H9 (cell line): ENCODE measurements at regions not wholly inside any gene's neighbourhood (a gene's known extent, or its start where the extent isn't known, plus 50 kb on each side); places are given as distances from the start of the nearest gene placed in this dataset.

Source experiments
- DNase-seq: peaks from one replicate; pipeline ENCODE4 v3.0.0-alpha.2; 2017
- H2AFZ ChIP-seq: one replicate; pipeline ENCODE4 v1.6.1; 2013; ENCODE audit warnings: mild to moderate bottlenecking, low read length, control low read depth, moderate library complexity
- H2AK5ac ChIP-seq: 2 replicates; pipeline ENCODE4 v1.6.1; 2013; ENCODE audit warnings: low read length, control low read depth, mixed read lengths; ENCODE audit not compliant: insufficient read length
- H2BK120ac ChIP-seq: one replicate; pipeline ENCODE4 v1.6.1; 2013; ENCODE audit warnings: low read depth, mild to moderate bottlenecking, low read length, control low read depth, inconsistent platforms; ENCODE audit not compliant: poor library complexity, severe bottlenecking
- H2BK12ac ChIP-seq: 2 replicates; pipeline ENCODE4 v1.6.1; 2013; ENCODE audit warnings: low read length, control low read depth, mixed read lengths, low read depth; ENCODE audit not compliant: insufficient read length
- H2BK15ac ChIP-seq: 2 replicates; pipeline ENCODE4 v1.6.1; 2013; ENCODE audit warnings: low read depth, low read length, control low read depth
- H2BK20ac ChIP-seq: one replicate; pipeline ENCODE4 v1.6.1; 2013; ENCODE audit warnings: low read depth, mild to moderate bottlenecking, low read length, control low read depth, inconsistent platforms; ENCODE audit not compliant: poor library complexity, severe bottlenecking
- H2BK5ac ChIP-seq: 2 replicates; pipeline ENCODE4 v1.6.1; 2013; ENCODE audit warnings: low read length, control low read depth, mixed read lengths; ENCODE audit not compliant: insufficient read length
- H3K14ac ChIP-seq: 2 replicates; pipeline ENCODE4 v1.6.1; 2013; ENCODE audit warnings: low read length, control low read depth; ENCODE audit not compliant: insufficient read depth
- H3K18ac ChIP-seq: 2 replicates; pipeline ENCODE4 v1.6.1; 2013; ENCODE audit warnings: low read depth, mild to moderate bottlenecking, mixed read lengths, low read length, control low read depth; ENCODE audit not compliant: insufficient read length
- H3K23ac ChIP-seq: 2 replicates; pipeline ENCODE4 v1.6.1; 2013; ENCODE audit warnings: low read length, control low read depth, mixed read lengths, low read depth; ENCODE audit not compliant: insufficient read length
- H3K23me2 ChIP-seq: 2 replicates; pipeline ENCODE4 v1.6.1; 2013; ENCODE audit warnings: low read depth, mild to moderate bottlenecking, mixed read lengths, low read length, control low read depth; ENCODE audit not compliant: insufficient read length, poor library complexity, severe bottlenecking
- H3K27ac ChIP-seq: 2 replicates; pipeline ENCODE4 v1.5.1; 2013; ENCODE audit warnings: low read length, control low read depth, mixed read lengths, low read depth; ENCODE audit not compliant: insufficient read length
- H3K27me3 ChIP-seq: 2 replicates; pipeline ENCODE4 v1.6.1; 2013; ENCODE audit warnings: low read length, control low read depth, inconsistent platforms; ENCODE audit not compliant: insufficient read depth
- H3K4ac ChIP-seq: 2 replicates; pipeline ENCODE4 v1.6.1; 2013; ENCODE audit warnings: low read depth, mild to moderate bottlenecking, control low read depth, inconsistent platforms, low read length, moderate library complexity
- H3K4me1 ChIP-seq: 2 replicates; pipeline ENCODE4 v1.6.1; 2013; ENCODE audit warnings: low read length, control low read depth, inconsistent platforms; ENCODE audit not compliant: insufficient read depth
- H3K4me2 ChIP-seq: 2 replicates; pipeline ENCODE4 v1.6.1; 2013; ENCODE audit warnings: low read length, control low read depth, mixed read lengths; ENCODE audit not compliant: insufficient read length, insufficient read depth
- H3K56ac ChIP-seq: 2 replicates; pipeline ENCODE4 v1.6.1; 2013; ENCODE audit warnings: low read depth, mild to moderate bottlenecking, mixed read lengths, low read length, control low read depth; ENCODE audit not compliant: insufficient read length
- H3K79me1 ChIP-seq: 2 replicates; pipeline ENCODE4 v1.6.1; 2013; ENCODE audit warnings: low read depth, mild to moderate bottlenecking, moderate library complexity, low read length, control low read depth, inconsistent platforms; ENCODE audit not compliant: insufficient read depth, poor library complexity, severe bottlenecking
- H3K79me2 ChIP-seq: 2 replicates; pipeline ENCODE4 v1.6.1; 2013; ENCODE audit warnings: low read length, control low read depth, inconsistent platforms; ENCODE audit not compliant: insufficient read depth
- H3K9ac ChIP-seq: 2 replicates; pipeline ENCODE4 v1.6.1; 2013; ENCODE audit warnings: low read length, control low read depth, mixed read lengths; ENCODE audit not compliant: insufficient read length; ENCODE audit errors: extremely low read depth
- H3K9me3 ChIP-seq: one replicate; pipeline ENCODE4 v1.6.1; 2013; ENCODE audit warnings: low read depth, low read length, inconsistent platforms; ENCODE audit not compliant: control insufficient read depth
- H3T11ph ChIP-seq: one replicate; pipeline ENCODE4 v1.6.1; 2013; ENCODE audit warnings: mild to moderate bottlenecking, low read length, control low read depth, inconsistent platforms
- H4K20me1 ChIP-seq: one replicate; pipeline ENCODE4 v1.6.1; 2013; ENCODE audit not compliant: control insufficient read depth, insufficient read length, insufficient read depth
- H4K5ac ChIP-seq: 2 replicates; pipeline ENCODE4 v1.6.1; 2013; ENCODE audit warnings: low read depth, mild to moderate bottlenecking, mixed read lengths, low read length, control low read depth; ENCODE audit not compliant: insufficient read length
- H4K8ac ChIP-seq: replicated peaks from 2 replicates; pipeline ENCODE4 v1.6.1; 2013; ENCODE audit warnings: low read length, control low read depth, mixed read lengths, low read depth; ENCODE audit not compliant: insufficient read length
- H4K91ac ChIP-seq: 2 replicates; pipeline ENCODE4 v1.6.1; 2013; ENCODE audit warnings: low read depth, mild to moderate bottlenecking, moderate library complexity, mixed read lengths, low read length, control low read depth; ENCODE audit not compliant: insufficient read length
- H3K27ac Mint-ChIP-seq, 3 experiments: 2 replicates in 2 of 3; 3 replicates in 1 of 3; pipeline ENCODE4 v1.8.0; 2020 to 2021; ENCODE audit warnings: mixed read lengths in 3 of 3, mild to moderate bottlenecking in 1 of 3, moderate library complexity in 1 of 3
- H3K27me3 Mint-ChIP-seq: 2 replicates; pipeline ENCODE4 v1.8.0; 2021; ENCODE audit warnings: low read depth, mild to moderate bottlenecking, moderate library complexity, mixed read lengths
- H3K36me3 Mint-ChIP-seq, 3 experiments: 2 replicates in 2 of 3; 3 replicates in 1 of 3; pipeline ENCODE4 v1.8.0; 2020 to 2021; ENCODE audit warnings: low read depth in 3 of 3, mixed read lengths in 3 of 3; ENCODE audit not compliant: insufficient read depth in 1 of 3
- H3K4me1 Mint-ChIP-seq, 2 experiments: 2 replicates each; pipeline ENCODE4 v1.8.0; 2020; ENCODE audit warnings: mixed read lengths in 2 of 2
- H3K4me3 Mint-ChIP-seq, 2 experiments: 2 replicates in 1 of 2; 3 replicates in 1 of 2; pipeline ENCODE4 v1.8.0; 2020 to 2021; ENCODE audit warnings: mild to moderate bottlenecking in 2 of 2, mixed read lengths in 2 of 2, moderate library complexity in 1 of 2
- H3K9me3 Mint-ChIP-seq, 2 experiments: 2 replicates in 1 of 2; 3 replicates in 1 of 2; pipeline ENCODE4 v1.8.0; 2020; ENCODE audit warnings: mild to moderate bottlenecking in 2 of 2, mixed read lengths in 2 of 2, moderate library complexity in 1 of 2
- CTCF ChIP-seq: fragments of 200-600 bp; sonication (generic); conservative IDR thresholded peaks from 3 replicates; pipeline ENCODE4 v1.8.0; 2021; ENCODE audit warnings: antibody characterized with exemption, mild to moderate bottlenecking
- WGBS: extraction: QIAGEN DNeasy Blood & Tissue Kit; methylation state at CpG from one replicate; pipeline ENCODE4 v1.1.7; 2013; ENCODE audit warnings: missing lambda C conversion rate, low lambda C conversion rate, mixed read lengths; ENCODE audit not compliant: insufficient read length; ENCODE audit errors: extremely low coverage; 5-methylcytosine and 5-hydroxymethylcytosine counted together

- Histone ChIP-seq H2BK15ac (no peak overlapping the region), H3K14ac (no peak overlapping the region), H3K9me3 (no peaks in the 10 kb centered on the region), H3K9ac (no peak overlapping the region), H3K23ac (no peak overlapping the region), H3K4ac (no peak overlapping the region), H4K20me1 (peaks cover 2% of the 10 kb centered on the region), H2BK5ac (no peak overlapping the region), H2BK12ac (no peak overlapping the region), H3K79me2 (no peaks in the 10 kb centered on the region; the same call in 1 of the 2 replicates), H4K5ac (no peak overlapping the region), H3K79me1 (no peaks in the 10 kb centered on the region), H3K4me1 (no peaks in the 10 kb centered on the region), H4K8ac (no peak overlapping the region), H2AFZ (no peak overlapping the region), H3K23me2 (no peaks in the 10 kb centered on the region), H3K4me2 (no peak overlapping the region), H2AK5ac (no peak overlapping the region), H3K27ac (no peak overlapping the region), H3K27me3 (no peaks in the 10 kb centered on the region; the same call in 1 of the 2 replicates), H3T11ph (no peak overlapping the region), H3K18ac (no peak overlapping the region), H3K56ac (no peak overlapping the region), H2BK120ac (no peak overlapping the region), H4K91ac (no peak overlapping the region), H2BK20ac (no peak overlapping the region)
- TF ChIP-seq CTCF: no peak
- WGBS: no CpG with 5 or more reads among the region's 11 CpGs
- H3K27me3 Mint-ChIP-seq: peaks cover 22% of the 10 kb centered on the region
- H3K4me3 Mint-ChIP-seq: no peak overlapping the region
- peaks cover 6 to 9% of the 10 kb centered on the region in 2 experiments for H3K9me3 Mint-ChIP-seq
- H3K27ac Mint-ChIP-seq: no peak overlapping the region
- no peak for DNase-seq
- H3K4me1 Mint-ChIP-seq: peaks cover 0 to 15% of the 10 kb centered on the region in 2 experiments; a peak in 2 of 4 replicates
- peaks cover 0 to 4% (median 0%) of the 10 kb centered on the region in 3 experiments; a peak in 1 of 7 replicates for H3K36me3 Mint-ChIP-seq
Observed at GRCh38 chr17:77674358-77674757, 284.1 kb upstream of the TNRC6C start.
